HEK293T (cell line): ENCODE measurements at regions not wholly inside any gene's neighbourhood (a gene's known extent, or its start where the extent isn't known, plus 50 kb on each side); places are given as distances from the start of the nearest gene placed in this dataset.

Source experiments
- CTCF ChIA-PET: fragments of 350-600 bp; formaldehyde crosslinking; extraction: SDS; loops from one replicate; lab custom pipeline; 2021; ENCODE audit warnings: antibody characterized with exemption, inconsistent platforms; lab: Yijun Ruan, JAX
- POLR2A ChIA-PET: fragments of 350-600 bp; formaldehyde crosslinking; extraction: SDS; loops from one replicate; lab custom pipeline; 2020; ENCODE audit warnings: antibody characterized with exemption, inconsistent platforms; lab: Yijun Ruan, JAX
- DNase-seq: peaks from one replicate; pipeline ENCODE4 v3.0.0; 2012; ENCODE audit warnings: mixed read lengths; ENCODE audit errors: extremely low spot score
- ARNT ChIP-seq: fragments of 450-650 bp; IDR thresholded peaks from 2 replicates; pipeline ENCODE4 v1.6.1; 2017; ENCODE audit warnings: mild to moderate bottlenecking
- BHLHE40 ChIP-seq: fragments of 450-650 bp; IDR thresholded peaks from 2 replicates; pipeline ENCODE4 v1.6.1; 2016; ENCODE audit warnings: mild to moderate bottlenecking, moderate library complexity, borderline replicate concordance
- CTBP1 ChIP-seq: fragments of 450-650 bp; IDR thresholded peaks from 2 replicates; pipeline ENCODE4 v1.6.1; 2016; ENCODE audit warnings: borderline replicate concordance
- ELF4 ChIP-seq: fragments of 450-650 bp; IDR thresholded peaks from 2 replicates; pipeline ENCODE4 v1.6.1; 2017; ENCODE audit warnings: antibody characterized with exemption
- FOXA1 ChIP-seq: fragments of 450-650 bp; IDR thresholded peaks from 2 replicates; pipeline ENCODE4 v1.6.1; 2016; ENCODE audit warnings: mild to moderate bottlenecking
- FOXK2 ChIP-seq: fragments of 450-650 bp; IDR thresholded peaks from 2 replicates; pipeline ENCODE4 v1.6.1; 2016; ENCODE audit warnings: mild to moderate bottlenecking
- FOXM1 ChIP-seq: fragments of 450-650 bp; IDR thresholded peaks from 2 replicates; pipeline ENCODE4 v1.6.1; 2017; ENCODE audit warnings: mild to moderate bottlenecking, borderline replicate concordance
- HDGF ChIP-seq: fragments of 450-650 bp; IDR thresholded peaks from 2 replicates; pipeline ENCODE4 v1.6.1; 2017; ENCODE audit warnings: antibody characterized with exemption, borderline replicate concordance
- L3MBTL2 ChIP-seq: fragments of 450-650 bp; conservative IDR thresholded peaks from 2 replicates; pipeline ENCODE4 v1.6.1; 2016; ENCODE audit warnings: mild to moderate bottlenecking
- LEF1 ChIP-seq: fragments of 450-650 bp; IDR thresholded peaks from 2 replicates; pipeline ENCODE4 v1.6.1; 2017; ENCODE audit warnings: mild to moderate bottlenecking, borderline replicate concordance
- NFRKB ChIP-seq: fragments of 450-650 bp; IDR thresholded peaks from 2 replicates; pipeline ENCODE4 v1.6.1; 2016; ENCODE audit warnings: mild to moderate bottlenecking, moderate library complexity
- SP1 ChIP-seq: fragments of 450-650 bp; IDR thresholded peaks from 2 replicates; pipeline ENCODE4 v1.6.1; 2017
- SUZ12 ChIP-seq: fragments of 450-650 bp; IDR thresholded peaks from 2 replicates; pipeline ENCODE4 v1.6.1; 2016; ENCODE audit warnings: mild to moderate bottlenecking
- TARDBP ChIP-seq: fragments of 450-650 bp; IDR thresholded peaks from 2 replicates; pipeline ENCODE4 v1.6.1; 2016
- ZNF384 ChIP-seq: fragments of 450-650 bp; IDR thresholded peaks from 2 replicates; pipeline ENCODE4 v1.6.1; 2016
- TF ChIP-seq, protein P1 (sequence below): fragments of 450-650 bp; IDR thresholded peaks from 2 replicates; pipeline ENCODE4 v1.6.1; 2016

- TF ChIP-seq BHLHE40 (no peak), SP1 (no peak), HDGF (no peak), L3MBTL2 (no peak), SUZ12 (no peak), FOXA1 (no peak), TARDBP (no peak)
- TF ChIP-seq, protein P1, sequence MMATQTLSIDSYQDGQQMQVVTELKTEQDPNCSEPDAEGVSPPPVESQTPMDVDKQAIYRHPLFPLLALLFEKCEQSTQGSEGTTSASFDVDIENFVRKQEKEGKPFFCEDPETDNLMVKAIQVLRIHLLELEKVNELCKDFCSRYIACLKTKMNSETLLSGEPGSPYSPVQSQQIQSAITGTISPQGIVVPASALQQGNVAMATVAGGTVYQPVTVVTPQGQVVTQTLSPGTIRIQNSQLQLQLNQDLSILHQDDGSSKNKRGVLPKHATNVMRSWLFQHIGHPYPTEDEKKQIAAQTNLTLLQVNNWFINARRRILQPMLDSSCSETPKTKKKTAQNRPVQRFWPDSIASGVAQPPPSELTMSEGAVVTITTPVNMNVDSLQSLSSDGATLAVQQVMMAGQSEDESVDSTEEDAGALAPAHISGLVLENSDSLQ = no peak
- ChIA-PET CTCF (no interaction called here), POLR2A (no interaction called here)
- no peak for DNase-seq
Observed at GRCh38 chr21:23247334-23247733, 2249.1 kb downstream of the NCAM2 start.

- ChIA-PET CTCF (no interaction called here), POLR2A (no interaction called here)
- no peak for DNase-seq
- TF ChIP-seq SP1 = no peak
- TF ChIP-seq NFRKB = no peak
- TF ChIP-seq SUZ12 = no peak
- no peak for TF ChIP-seq LEF1
- TF ChIP-seq TARDBP = no peak
- no peak for TF ChIP-seq FOXA1
- TF ChIP-seq ZNF384 = no peak
- no peak for TF ChIP-seq FOXK2
- TF ChIP-seq L3MBTL2 = no peak
- TF ChIP-seq BHLHE40 = no peak
- TF ChIP-seq ELF4 = no peak
- no peak for TF ChIP-seq HDGF
- TF ChIP-seq ARNT = no peak
- TF ChIP-seq CTBP1 = no peak
- no peak for TF ChIP-seq FOXM1
- TF ChIP-seq, protein P1 = no peak
Observed at GRCh38 chr21:23245255-23245654, 2247.0 kb downstream of the NCAM2 start.

DNA sequence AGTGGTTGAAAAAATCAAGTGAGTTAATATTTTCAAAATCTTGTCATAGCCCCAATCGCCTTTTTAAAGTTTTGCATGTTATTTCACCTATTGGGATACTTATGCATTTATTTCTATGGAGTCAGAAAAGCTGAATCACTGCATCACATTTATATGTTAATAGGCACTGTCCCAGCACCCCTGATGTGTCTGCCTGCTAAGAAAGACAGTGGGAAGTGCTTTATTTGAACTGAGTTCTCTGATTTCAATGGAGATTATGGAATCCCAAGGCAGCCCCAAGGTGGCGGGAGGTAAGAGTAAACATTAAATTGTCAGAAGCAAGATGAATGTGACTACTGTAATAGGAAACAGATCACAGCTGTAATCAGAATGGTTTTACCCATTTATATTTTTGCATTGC lies 2225.7 kb downstream of the NCAM2 start:
- CTCF ChIA-PET = no interaction called here
- POLR2A ChIA-PET = interaction anchor here (0.7 kb wide), 1 partner anchor 1737 kb away, joined by 3 read pairs; no protein-coding TSS in a partner anchor
- DNase-seq = no peak
- TF ChIP-seq SP1 (no peak), FOXM1 (no peak), L3MBTL2 (no peak), FOXK2 (no peak), LEF1 (no peak), ELF4 (no peak), CTBP1 (no peak), ARNT (no peak), NFRKB (no peak), SUZ12 (no peak)

DNA sequence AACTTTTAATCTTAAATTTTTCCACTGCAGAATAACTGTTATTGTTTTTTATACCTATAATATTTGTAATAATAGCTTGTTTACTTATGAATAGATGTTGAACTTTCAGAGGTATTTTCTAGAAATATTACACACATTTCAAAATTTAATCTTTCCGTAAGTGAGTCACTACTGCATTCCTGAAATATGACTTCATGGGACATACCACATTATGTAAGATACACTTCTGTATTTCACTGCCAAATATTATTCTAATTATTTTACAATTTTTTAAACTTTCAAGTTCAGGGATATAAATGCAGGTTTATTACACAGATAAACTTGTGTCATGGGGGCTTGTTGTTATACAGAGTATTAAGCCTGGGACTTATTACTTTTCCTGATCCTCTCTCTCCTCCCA lies 2220.5 kb downstream of the NCAM2 start:
- DNase-seq = no peak
- CTCF ChIA-PET = no interaction called here
- TF ChIP-seq LEF1 (no peak), NFRKB (no peak), CTBP1 (no peak), FOXM1 (no peak), ARNT (no peak), L3MBTL2 (no peak), BHLHE40 (no peak)
- POLR2A ChIA-PET = no interaction called here

GRCh38 chr21:23217597-23217996 lies 2219.4 kb downstream of the NCAM2 start:
- TF ChIP-seq ELF4 (no peak), FOXM1 (no peak), HDGF (no peak), FOXK2 (no peak), ARNT (no peak), FOXA1 (no peak), TARDBP (no peak), L3MBTL2 (no peak), ZNF384 (no peak), BHLHE40 (no peak), CTBP1 (no peak), SP1 (no peak), SUZ12 (no peak), NFRKB (no peak), LEF1 (no peak)
- TF ChIP-seq, protein P1 = no peak
- ChIA-PET CTCF (no interaction called here), POLR2A (no interaction called here)
- no peak for DNase-seq

GRCh38 chr21:23215261-23215660 lies 2217.1 kb downstream of the NCAM2 start:
- CTCF ChIA-PET = no interaction called here
- no peak for TF ChIP-seq CTBP1
- TF ChIP-seq HDGF = no peak
- TF ChIP-seq FOXM1 = no peak
- TF ChIP-seq NFRKB = no peak
- TF ChIP-seq ELF4 = no peak
- TF ChIP-seq, protein P1 = no peak
- no peak for TF ChIP-seq TARDBP
- TF ChIP-seq FOXK2 = no peak
- TF ChIP-seq LEF1 = no peak
- no peak for TF ChIP-seq ZNF384
- TF ChIP-seq SUZ12 = no peak
- TF ChIP-seq FOXA1 = no peak
- no peak for TF ChIP-seq ARNT
- TF ChIP-seq L3MBTL2 = no peak
- TF ChIP-seq SP1 = no peak
- TF ChIP-seq BHLHE40 = no peak

More at GRCh38 chr21:23215261-23215660, 2217.1 kb downstream of the NCAM2 start:
- no peak for DNase-seq
- POLR2A ChIA-PET = no interaction called here
